CD4-positive, alpha-beta T cell (primary cell): ENCODE measurements at regions not wholly inside any gene's neighbourhood (a gene's known extent, or its start where the extent isn't known, plus 50 kb on each side); places are given as distances from the start of the nearest gene placed in this dataset.
A peak's percentile ranks its signal among the peaks of the same experiment; 100 is the strongest.

Experiments
- ATAC-seq: fragments of 200-7000 bp; cut with Tn5 transposase; one replicate; pipeline ENCODE4 v1.10.0; 2022; ENCODE audit warnings: mild to moderate bottlenecking; ENCODE audit not compliant: poor library complexity
- CTCF ChIA-PET: fragments of 350-600 bp; sonication (Branson Sonifier 250); formaldehyde crosslinking; loops from one replicate; lab custom pipeline; 2021; ENCODE audit warnings: antibody characterized with exemption, inconsistent platforms; lab: Charles Lee
- POLR2A ChIA-PET: fragments of 350-600 bp; sonication (Branson Sonifier 250); formaldehyde crosslinking; loops from one replicate; lab custom pipeline; 2021; ENCODE audit warnings: antibody characterized with exemption, inconsistent platforms; lab: Charles Lee
- DNase-seq, 14 experiments: peaks; one replicate each; pipeline ENCODE4 v3.0.0-alpha.2; 2013 to 2020; ENCODE audit warnings: mixed read lengths in 2 of 14
- H3K27ac ChIP-seq, 2 donors: one replicate each; pipeline versions ENCODE4 v1.5.1 to v1.7.0; 2013; ENCODE audit warnings: low read length in 2 of 2, low read depth in 1 of 2, mild to moderate bottlenecking in 1 of 2
- H3K27me3 ChIP-seq, 2 experiments: 1 replicate in 1 of 2; 2 replicates in 1 of 2; pipeline versions ENCODE4 v1.6.1 to v1.7.0; 2013; ENCODE audit warnings: low read length in 2 of 2, control low read depth in 1 of 2, mild to moderate bottlenecking in 1 of 2, moderate library complexity in 1 of 2; ENCODE audit not compliant: insufficient read depth in 2 of 2, control insufficient read depth in 1 of 2
- H3K36me3 ChIP-seq: one replicate; pipeline ENCODE4 v1.6.1; 2013; ENCODE audit warnings: low read length, control low read depth; ENCODE audit not compliant: insufficient read depth
- H3K4me1 ChIP-seq: one replicate; pipeline ENCODE4 v1.6.1; 2013; ENCODE audit warnings: low read length, control low read depth; ENCODE audit not compliant: insufficient read depth
- H3K4me3 ChIP-seq: one replicate; pipeline ENCODE4 v1.5.1; 2013; ENCODE audit warnings: mild to moderate bottlenecking, low read length, moderate library complexity
- H3K9me3 ChIP-seq, 2 experiments: 1 replicate in 1 of 2; 2 replicates in 1 of 2; pipeline versions ENCODE4 v1.6.1 to v1.7.0; 2013; ENCODE audit warnings: low read length in 2 of 2, mild to moderate bottlenecking in 2 of 2, control low read depth in 1 of 2, moderate library complexity in 1 of 2; ENCODE audit not compliant: control insufficient read depth in 1 of 2, insufficient read depth in 1 of 2
- H3K27ac Mint-ChIP-seq: one replicate; pipeline ENCODE4 v1.8.0; 2020; ENCODE audit warnings: mixed read lengths
- H3K27me3 Mint-ChIP-seq: one replicate; pipeline ENCODE4 v1.8.0; 2021; ENCODE audit warnings: mixed read lengths
- H3K36me3 Mint-ChIP-seq: one replicate; pipeline ENCODE4 v1.8.0; 2021; ENCODE audit warnings: low read depth, mixed read lengths
- H3K4me1 Mint-ChIP-seq: one replicate; pipeline ENCODE4 v1.8.0; 2021; ENCODE audit warnings: low read depth, mixed read lengths
- H3K4me3 Mint-ChIP-seq: one replicate; pipeline ENCODE4 v1.8.0; 2020; ENCODE audit warnings: mild to moderate bottlenecking, mixed read lengths
- H3K9me3 Mint-ChIP-seq: one replicate; pipeline ENCODE4 v1.8.0; 2020; ENCODE audit warnings: mixed read lengths
- CTCF ChIP-seq: fragments of 200-600 bp; IDR thresholded peaks from one replicate; pipeline ENCODE4 v1.8.0; 2022; ENCODE audit warnings: antibody characterized with exemption, mild to moderate bottlenecking
- intact Hi-C, 2 experiments: fragments of 100-400 bp; cut with DNase I in 1 of 2; cut with micrococcal nuclease in 1 of 2; formaldehyde crosslinking; loops; one replicate each; pipeline versions ENCODE4 v1.15.1 to v1.9.0; 2023 to 2025; cut with DNase I, micrococcal nuclease

DNA sequence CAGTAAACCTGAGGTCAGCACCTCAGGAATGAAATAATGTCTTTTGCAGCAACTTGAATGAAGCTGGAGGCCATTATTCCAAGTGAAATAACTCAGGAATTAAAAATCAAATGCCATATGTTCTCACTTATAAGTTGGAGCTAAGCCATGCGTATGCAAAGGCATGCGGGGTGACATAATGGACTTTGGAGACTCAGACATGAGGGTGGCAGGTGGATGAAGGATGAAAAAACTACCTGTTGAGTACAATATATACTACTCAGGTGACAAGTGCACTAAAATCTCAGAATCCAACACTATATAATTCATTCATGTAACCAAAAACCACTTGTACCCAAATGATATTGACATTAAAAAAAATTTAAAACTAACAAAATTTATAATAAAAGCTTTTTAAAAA is 1416.9 kb downstream of the UQCRFS1 start:
- Mint-ChIP-seq H3K9me3 (no peaks in the 10 kb centered on the region), H3K36me3 (peaks cover 32% of the 10 kb centered on the region), H3K4me3 (peak overlapping the region; percentile 51), H3K27me3 (no peaks in the 10 kb centered on the region), H3K27ac (no peak overlapping the region), H3K4me1 (peaks cover 25% of the 10 kb centered on the region)
- Histone ChIP-seq H3K36me3 (peaks cover 7% of the 10 kb centered on the region), H3K27me3 (no peaks in the 10 kb centered on the region), H3K4me1 (peaks cover 26% of the 10 kb centered on the region), H3K27ac (no peak overlapping the region), H3K9me3 (no peaks in the 10 kb centered on the region), H3K4me3 (no peak overlapping the region)
- TF ChIP-seq CTCF = no peak
- intact Hi-C loops = loop anchor here in 1 of 2 experiments (5.0 to 10.0 kb wide), 3 partner anchors 1416 to 1919 kb away; partner anchors contain the start of genes C19orf12, PLEKHF1 and UQCRFS1
- ATAC-seq = no peak
- ChIA-PET POLR2A (no interaction called here), CTCF (no interaction called here)
- no peak for DNase-seq

DNA sequence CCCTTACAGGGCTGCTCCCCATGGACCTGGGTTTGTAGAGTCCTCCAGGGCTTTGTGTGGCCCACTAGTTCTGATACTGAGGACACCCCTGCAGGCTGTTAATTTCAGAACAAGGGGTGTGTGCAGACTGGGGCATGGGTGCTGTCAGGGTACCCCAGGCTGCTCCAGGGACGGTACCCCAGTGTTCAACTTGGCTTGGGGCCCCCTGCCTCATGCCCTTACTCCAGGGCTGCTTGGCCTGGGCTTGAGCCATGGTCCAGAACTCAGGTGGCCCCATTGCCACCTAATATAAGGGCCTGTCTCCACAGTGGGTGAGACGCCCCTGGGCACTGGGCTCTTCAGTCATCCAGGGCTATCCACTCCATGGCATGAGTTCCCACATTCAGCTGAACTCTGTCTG is 1417.6 kb downstream of the UQCRFS1 start:
- H3K36me3 ChIP-seq = peaks cover 7% of the 10 kb centered on the region
- POLR2A ChIA-PET = interaction anchor here (2.3 kb wide), 1 partner anchor 1811 kb away, joined by 13 read pairs; the partner anchor contains the start of gene POP4
- DNase-seq (no peak), ATAC-seq (no peak)
- no peaks in the 10 kb centered on the region for H3K27me3 Mint-ChIP-seq
- CTCF ChIA-PET = no interaction called here
- no peak overlapping the region for H3K4me3 ChIP-seq
- TF ChIP-seq CTCF = no peak
- peaks cover 26% of the 10 kb centered on the region for H3K4me1 ChIP-seq
- no peak overlapping the region for H3K27ac Mint-ChIP-seq
- no peak overlapping the region for H3K4me3 Mint-ChIP-seq
- peaks cover 30% of the 10 kb centered on the region for H3K4me1 Mint-ChIP-seq
- H3K9me3 Mint-ChIP-seq = no peaks in the 10 kb centered on the region
- no peak overlapping the region for H3K27ac ChIP-seq
- intact Hi-C loops = loop anchor here in 1 of 2 experiments (5.0 to 10.0 kb wide), 3 partner anchors 1417 to 1919 kb away; partner anchors contain the start of genes C19orf12, PLEKHF1 and UQCRFS1
- H3K27me3 ChIP-seq = no peaks in the 10 kb centered on the region
- H3K36me3 Mint-ChIP-seq = peaks cover 28% of the 10 kb centered on the region
- H3K9me3 ChIP-seq = no peaks in the 10 kb centered on the region

DNA sequence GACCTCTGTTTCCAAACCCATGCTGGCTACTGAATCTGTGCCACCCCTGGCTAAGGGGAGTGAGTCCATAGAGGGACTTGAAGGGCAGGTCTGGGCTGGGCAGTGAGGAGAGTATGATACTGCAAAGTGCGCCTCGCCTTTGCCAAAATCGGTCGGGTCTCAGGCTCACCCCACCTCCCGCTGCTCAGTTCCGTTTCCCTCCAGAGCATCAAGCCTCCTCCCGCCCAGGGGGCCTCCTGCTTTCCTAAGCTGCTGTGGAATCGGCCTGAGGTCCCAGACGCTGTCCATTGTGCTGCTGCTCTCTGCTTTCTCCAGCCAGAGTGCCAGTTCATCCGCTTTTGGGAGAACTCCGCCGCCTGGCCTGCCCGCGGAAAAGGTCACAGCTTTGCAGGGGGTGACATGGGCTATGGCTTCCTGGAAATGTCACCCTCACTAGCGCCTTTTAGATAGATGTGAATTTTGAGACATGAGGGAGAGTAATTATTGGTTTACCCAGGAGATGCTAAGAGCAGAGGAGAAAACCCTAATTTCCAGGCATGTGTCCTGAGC is 1418.4 kb downstream of the UQCRFS1 start:
- Mint-ChIP-seq H3K27ac (peak overlapping the region; percentile 86), H3K4me3 (peak overlapping the region; percentile 98), H3K27me3 (no peaks in the 10 kb centered on the region), H3K4me1 (peaks cover 30% of the 10 kb centered on the region), H3K36me3 (peaks cover 28% of the 10 kb centered on the region), H3K9me3 (no peaks in the 10 kb centered on the region)
- Histone ChIP-seq H3K27me3 (no peaks in the 10 kb centered on the region), H3K27ac (peak overlapping the region; percentile 78 to 84), H3K36me3 (peaks cover 7% of the 10 kb centered on the region), H3K4me1 (peaks cover 26% of the 10 kb centered on the region), H3K4me3 (peak overlapping the region; percentile 93), H3K9me3 (no peaks in the 10 kb centered on the region)
- CTCF ChIA-PET = no interaction called here
- intact Hi-C loops = loop anchor here (5.0 to 10.0 kb wide), 3 partner anchors 1418 to 1920 kb away; partner anchors contain the start of genes UQCRFS1 (in 2 of the 2), C19orf12 (in 1 of the 2) and PLEKHF1 (in 1 of the 2)
- no peak for ATAC-seq
- POLR2A ChIA-PET = interaction anchor here (1.4 to 2.3 kb wide), 4 partner anchors 9 to 1922 kb away, joined by 3 to 13 read pairs (median 6); partner anchors contain the start of gene POP4
- TF ChIP-seq CTCF = no peak
- peak in 2 of 14 experiments; percentile 3 to 8 for DNase-seq
